HG03103 (cell line): ENCODE measurements at regions not wholly inside any gene's neighbourhood (a gene's known extent, or its start where the extent isn't known, plus 50 kb on each side); places are given as distances from the start of the nearest gene placed in this dataset.

ENCODE experiments used
- ATAC-seq: cut with Tn5 transposase; IDR thresholded peaks from one replicate; pipeline ENCODE4 v1.9.1; 2021; ENCODE audit warnings: low read depth; ENCODE audit not compliant: unreplicated experiment

DNA sequence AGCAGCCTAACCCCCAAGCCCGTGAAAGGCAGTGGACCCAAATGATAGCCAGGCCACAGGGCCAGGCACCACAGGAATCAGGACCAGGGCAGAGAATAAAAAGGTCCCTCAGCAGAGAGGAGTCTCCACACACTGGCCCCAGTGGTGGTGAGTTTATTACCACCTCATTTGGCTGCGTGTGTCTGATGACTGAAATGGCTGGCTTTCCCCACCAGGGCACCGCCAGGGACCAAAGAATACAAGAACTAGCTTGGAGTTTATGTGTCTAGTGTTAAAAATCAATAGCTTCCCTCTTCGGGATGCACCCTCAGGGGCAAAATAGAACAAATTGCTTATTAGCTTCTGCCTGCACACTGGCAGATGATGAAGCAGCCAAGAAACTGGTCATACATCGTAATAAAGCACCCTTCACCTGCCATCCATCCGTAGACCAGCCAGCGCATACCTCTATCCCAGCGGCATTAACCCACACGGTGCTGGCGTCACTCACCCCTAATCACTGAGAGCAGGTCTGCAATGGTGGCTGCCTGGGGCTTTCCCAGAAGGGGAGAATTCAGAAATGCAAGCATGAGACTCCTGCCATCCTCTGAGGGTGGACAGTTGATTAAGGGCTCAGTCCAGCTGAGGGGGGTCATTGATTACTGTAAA is 223.7 kb upstream of the ZMIZ1 start:
- ATAC-seq = no peak

DNA sequence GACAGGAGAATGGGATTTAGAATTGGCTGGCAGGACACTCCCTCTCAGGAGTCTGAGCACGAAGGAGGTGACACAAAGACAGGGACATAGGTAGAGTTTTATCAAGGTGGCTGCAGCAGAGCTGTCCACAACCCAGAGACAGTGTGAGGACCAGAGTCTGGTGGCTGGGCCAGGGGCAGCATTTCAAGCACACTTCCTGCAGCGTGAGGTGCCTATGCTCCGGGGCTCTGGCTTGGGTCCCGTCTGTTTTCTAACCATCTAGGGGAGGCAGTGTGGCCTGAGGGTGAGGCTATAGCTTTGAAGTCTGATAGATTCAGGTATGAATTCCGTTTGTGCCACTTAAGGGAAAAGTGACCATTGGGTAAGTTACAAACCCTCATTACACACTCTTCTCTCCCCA is 222.7 kb upstream of the ZMIZ1 start:
- ATAC-seq = no peak

GRCh38 chr10:78846760-78847159 is 222.0 kb upstream of the ZMIZ1 start:
- ATAC-seq = no peak

DNA sequence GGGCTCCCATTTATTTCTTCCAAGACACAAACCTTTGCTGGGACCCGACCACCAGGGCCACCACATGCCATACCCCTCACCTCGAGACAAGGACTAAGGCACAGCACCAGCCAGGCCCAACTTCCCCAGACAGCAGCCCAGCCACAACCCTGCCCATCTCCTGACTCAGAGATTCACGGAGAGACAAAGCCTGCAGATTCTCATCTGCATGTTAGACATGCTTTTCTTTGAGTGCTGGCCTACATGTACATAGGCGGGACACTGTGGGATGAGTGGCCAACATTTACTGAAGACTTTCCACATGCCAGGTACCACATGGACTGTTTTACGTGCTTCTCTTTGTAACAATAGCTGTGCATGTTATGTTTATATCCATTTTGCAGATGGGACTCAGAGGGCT is 221.3 kb upstream of the ZMIZ1 start:
- ATAC-seq = no peak

DNA sequence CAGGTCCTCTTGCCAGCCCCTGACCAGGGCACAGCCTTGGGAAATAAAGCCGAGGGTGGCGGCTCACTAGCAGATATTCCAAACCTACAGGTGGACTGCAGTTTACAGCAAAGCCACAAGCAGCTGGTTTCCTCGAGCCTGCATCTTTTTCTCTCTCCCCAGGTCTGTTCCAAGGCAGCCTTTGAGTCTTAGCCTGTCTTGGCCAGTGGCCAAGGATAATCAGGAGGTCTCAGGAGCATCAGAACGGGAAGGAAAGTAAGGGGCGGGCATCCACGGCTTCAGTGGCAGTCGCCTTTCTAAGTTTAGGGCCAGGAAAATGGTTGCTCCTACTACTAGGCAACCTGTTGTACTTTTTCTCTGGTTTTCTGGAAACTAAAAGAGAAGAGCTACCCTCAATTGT is 219.7 kb upstream of the ZMIZ1 start:
- no peak for ATAC-seq

DNA sequence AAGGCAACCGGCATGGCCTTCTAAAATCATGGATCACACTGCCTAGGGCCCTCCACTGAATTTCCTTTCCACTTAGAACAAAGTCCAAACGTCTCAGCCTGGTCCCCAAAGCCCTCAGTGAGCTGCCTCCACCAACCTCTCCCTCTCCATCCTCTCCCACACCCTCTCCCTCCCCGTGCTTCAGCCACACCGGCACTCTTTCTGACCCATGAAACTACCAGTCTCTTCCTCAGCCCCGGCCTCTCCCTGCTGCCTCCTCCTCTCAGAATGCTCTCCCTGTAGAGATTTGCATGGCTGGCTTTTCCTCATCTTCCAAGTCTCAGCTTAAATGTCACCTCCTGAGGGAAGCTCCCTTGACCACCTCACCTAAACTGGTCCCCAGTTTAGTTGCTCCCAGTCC is 219.0 kb upstream of the ZMIZ1 start:
- no peak for ATAC-seq

DNA sequence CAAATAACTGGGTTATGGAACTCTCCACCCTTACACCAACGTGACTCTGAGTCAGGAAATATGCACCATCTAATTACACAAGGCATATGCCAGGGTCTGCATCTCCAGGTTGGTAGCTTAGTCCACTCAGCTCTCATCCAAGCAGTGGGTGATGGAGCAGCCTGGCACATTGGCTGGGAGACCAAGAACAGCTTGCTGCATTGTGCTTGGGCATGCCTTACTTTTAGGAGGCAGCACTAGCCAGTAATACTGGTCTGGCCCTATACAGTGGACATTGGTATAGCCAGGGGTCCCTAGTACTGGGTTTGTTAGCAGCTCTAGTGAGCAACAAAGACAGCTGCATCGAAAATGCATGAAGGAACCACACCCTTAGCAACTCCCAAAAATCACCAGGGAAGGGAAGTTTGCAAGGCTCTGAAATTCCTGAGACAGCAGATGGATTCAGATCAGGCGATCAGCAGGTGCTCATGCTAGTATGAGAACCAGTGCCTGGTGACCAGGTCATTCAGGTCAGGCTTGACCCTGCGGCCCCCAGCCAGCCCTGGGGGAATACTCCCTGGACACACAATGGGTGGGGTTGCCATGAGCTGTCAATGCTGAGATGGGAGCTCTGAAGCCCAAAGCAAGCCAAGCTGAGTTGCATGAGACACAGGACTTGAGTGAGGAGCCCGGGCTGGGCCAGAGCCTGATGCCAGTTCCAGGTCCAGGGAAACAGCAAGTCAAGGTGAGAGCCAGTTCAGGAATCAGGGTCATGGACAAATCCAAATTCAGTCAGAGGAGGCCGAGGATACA is 217.9 kb upstream of the ZMIZ1 start:
- ATAC-seq = no peak

DNA sequence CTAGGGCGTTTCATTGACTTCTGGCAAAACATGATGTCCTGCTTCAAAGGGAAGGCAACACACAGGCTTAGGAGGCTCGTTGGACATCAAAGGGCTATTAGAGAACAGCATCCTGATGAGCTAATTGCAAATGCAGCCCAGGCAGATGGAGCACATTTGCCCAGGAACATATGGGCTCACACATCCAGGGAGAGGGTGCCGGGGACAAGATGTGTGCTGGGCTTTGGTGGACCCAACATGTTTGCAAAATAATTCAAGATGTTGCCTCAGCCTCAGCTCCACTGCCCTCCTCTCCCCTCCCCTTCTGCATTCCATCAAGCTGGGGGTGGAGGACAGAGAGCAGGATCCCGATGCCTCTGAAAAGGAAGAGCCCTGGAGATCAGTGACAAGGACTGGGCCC is 217.1 kb upstream of the ZMIZ1 start:
- ATAC-seq = no peak

GRCh38 chr10:78852466-78853240 is 216.1 kb upstream of the ZMIZ1 start:
- ATAC-seq = no peak

GRCh38 chr10:78853864-78854263 is 214.9 kb upstream of the ZMIZ1 start:
- ATAC-seq = no peak

- ATAC-seq = no peak
These were observed 212.3 kb upstream of the ZMIZ1 start for GRCh38 chr10:78856421-78856820.

GRCh38 chr10:78857193-78857592 is 211.6 kb upstream of the ZMIZ1 start:
- ATAC-seq = no peak

- no peak for ATAC-seq
These were observed 209.5 kb upstream of the ZMIZ1 start for GRCh38 chr10:78859266-78859665.

DNA sequence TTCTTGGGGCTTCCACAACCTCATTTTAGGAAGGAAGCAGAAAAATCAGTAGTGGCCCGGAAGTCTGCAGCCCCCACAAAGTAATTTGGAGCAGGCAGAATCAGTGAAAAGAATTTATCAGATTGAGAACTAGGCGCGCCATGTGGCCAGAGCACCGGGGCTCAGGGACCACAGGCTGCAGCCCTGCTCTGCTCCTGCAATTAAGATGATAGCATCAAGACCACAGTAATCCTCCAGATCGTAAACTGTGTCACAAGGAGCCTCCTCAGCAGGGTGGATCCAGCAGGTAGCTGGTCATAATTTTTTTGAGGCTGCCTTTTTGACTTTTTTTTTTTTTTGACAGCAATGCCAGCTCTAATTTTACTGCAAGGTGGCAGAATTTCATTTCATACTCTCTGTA is 209.0 kb upstream of the ZMIZ1 start:
- no peak for ATAC-seq

- no peak for ATAC-seq
These were observed 208.4 kb upstream of the ZMIZ1 start for GRCh38 chr10:78860260-78860914.

DNA sequence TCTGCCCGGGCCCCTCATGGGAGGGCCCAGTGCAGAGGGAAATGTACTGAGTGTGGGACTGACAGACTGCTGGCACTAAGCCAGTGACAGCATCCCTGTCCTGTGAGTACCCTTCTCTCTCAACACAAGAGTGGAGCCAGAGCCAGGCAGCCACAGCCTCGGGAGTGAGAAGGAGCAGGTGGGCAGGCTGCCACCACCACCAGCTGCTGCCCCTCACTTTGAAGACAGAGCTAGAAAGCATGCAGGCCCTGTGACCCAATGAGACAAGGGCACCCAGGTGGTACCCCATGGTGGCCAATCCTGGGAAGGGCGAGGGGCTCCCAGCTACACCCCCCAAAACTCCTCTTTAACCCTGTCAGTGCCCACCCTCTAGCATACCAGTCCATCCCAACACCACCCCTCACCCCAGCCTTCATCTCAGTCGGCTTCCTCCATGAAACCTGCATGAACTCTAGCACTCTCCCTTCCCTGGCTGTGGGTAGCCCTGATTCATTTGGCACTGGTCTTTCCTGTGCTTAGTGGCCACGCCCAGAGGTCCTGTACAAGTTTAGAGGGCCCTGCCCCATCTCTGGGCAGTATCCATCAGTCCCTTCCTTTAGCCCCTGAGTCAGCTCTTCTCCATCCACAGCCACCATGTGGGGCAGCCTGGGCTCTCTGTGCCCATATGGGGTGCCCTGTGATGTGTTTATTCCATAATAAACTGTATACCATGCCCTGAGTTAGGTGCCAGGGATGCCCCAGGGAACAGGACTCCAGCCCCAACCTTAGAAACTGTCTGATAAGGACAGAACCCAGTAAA is 207.0 kb upstream of the ZMIZ1 start:
- no peak for ATAC-seq

DNA sequence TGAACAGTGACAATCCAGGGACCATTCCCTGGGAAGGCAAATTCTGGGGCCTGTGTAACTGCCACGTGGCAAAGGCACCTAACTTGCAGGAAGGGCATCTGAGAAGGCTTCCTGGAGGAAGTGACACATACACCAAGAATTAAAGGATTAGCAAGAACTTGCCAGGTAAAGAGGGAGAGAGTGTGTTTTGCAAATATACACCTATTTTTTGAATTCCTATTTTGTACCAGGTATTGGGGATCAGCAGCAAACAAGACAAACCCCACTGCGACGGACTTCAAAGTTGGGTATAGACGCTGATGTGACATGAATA is 206.5 kb upstream of the ZMIZ1 start:
- ATAC-seq = no peak

- no peak for ATAC-seq
These were observed 205.4 kb upstream of the ZMIZ1 start for GRCh38 chr10:78863140-78863905.

- no peak for ATAC-seq
These were observed 204.9 kb upstream of the ZMIZ1 start for GRCh38 chr10:78863906-78864239.
